GM12878 (cell line): ENCODE measurements at regions not wholly inside any gene's neighbourhood (a gene's known extent, or its start where the extent isn't known, plus 50 kb on each side); places are given as distances from the start of the nearest gene placed in this dataset.

Experiments
- EZH2 ChIP-seq: IDR thresholded peaks from 2 replicates; pipeline ENCODE4 v1.6.1; 2012; ENCODE audit warnings: low read depth, mild to moderate bottlenecking, control low read depth, inconsistent platforms, low read length, borderline replicate concordance; ENCODE audit not compliant: control insufficient read depth
- IRF4 ChIP-seq: IDR thresholded peaks from 2 replicates; pipeline ENCODE4 v1.6.1; 2011; ENCODE audit warnings: low read depth, low read length
- MYC ChIP-seq: IDR thresholded peaks from 2 replicates; pipeline ENCODE4 v1.6.1; 2011; ENCODE audit warnings: mild to moderate bottlenecking, low read length, moderate library complexity, inconsistent platforms; ENCODE audit not compliant: insufficient read depth, insufficient replicate concordance, insufficient read length, severe bottlenecking
- SUZ12 ChIP-seq: fragments of 200-600 bp; sonication (generic); IDR thresholded peaks from one replicate; pipeline ENCODE4 v1.6.1; 2018; ENCODE audit warnings: antibody characterized with exemption, mild to moderate bottlenecking; ENCODE audit not compliant: unreplicated experiment
- ZZZ3 ChIP-seq: IDR thresholded peaks from 2 replicates; pipeline ENCODE4 v1.6.1; 2011; ENCODE audit warnings: low read depth; ENCODE audit not compliant: control insufficient read depth, insufficient read length
- TF ChIP-seq, protein P1 (sequence below): fragments of 450-650 bp; IDR thresholded peaks from 2 replicates; pipeline ENCODE4 v1.6.1; 2017; ENCODE audit warnings: mild to moderate bottlenecking, moderate library complexity
- TF ChIP-seq, protein P2 (sequence below), 3 experiments: IDR thresholded peaks in 2 of 3; conservative IDR thresholded peaks in 1 of 3; 2 replicates each; pipeline ENCODE4 v1.5.1; 2011; ENCODE audit warnings: low read depth in 3 of 3, low read length in 3 of 3, mild to moderate bottlenecking in 3 of 3, control low read depth in 2 of 3, moderate library complexity in 2 of 3, inconsistent platforms in 1 of 3, mixed read lengths in 1 of 3; ENCODE audit not compliant: control insufficient read depth in 2 of 3, insufficient read depth in 1 of 3; ENCODE audit errors: extremely low read depth in 1 of 3

DNA sequence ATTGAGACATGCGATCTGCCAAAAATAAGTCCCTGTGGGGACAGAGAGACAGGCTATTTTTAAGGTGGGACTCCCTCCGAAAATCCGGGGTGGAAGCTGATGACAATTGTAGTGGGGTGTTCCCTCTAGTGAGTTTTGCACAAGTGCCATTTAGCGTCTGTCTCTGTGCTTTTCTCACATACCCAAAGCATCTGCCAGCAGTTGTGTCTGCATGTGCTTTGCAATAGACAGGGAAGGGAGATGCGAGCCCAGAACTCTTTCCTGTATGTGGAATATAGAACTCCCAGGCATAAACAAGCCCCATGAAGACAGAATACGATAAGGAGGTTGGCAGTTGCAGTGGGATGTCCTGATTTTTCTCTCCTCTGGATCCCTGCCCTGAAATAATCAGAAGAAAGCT lies 282.7 kb upstream of the XYLT1 start:
- no peak for TF ChIP-seq IRF4
- TF ChIP-seq EZH2, result no peak
- TF ChIP-seq, protein P1, sequence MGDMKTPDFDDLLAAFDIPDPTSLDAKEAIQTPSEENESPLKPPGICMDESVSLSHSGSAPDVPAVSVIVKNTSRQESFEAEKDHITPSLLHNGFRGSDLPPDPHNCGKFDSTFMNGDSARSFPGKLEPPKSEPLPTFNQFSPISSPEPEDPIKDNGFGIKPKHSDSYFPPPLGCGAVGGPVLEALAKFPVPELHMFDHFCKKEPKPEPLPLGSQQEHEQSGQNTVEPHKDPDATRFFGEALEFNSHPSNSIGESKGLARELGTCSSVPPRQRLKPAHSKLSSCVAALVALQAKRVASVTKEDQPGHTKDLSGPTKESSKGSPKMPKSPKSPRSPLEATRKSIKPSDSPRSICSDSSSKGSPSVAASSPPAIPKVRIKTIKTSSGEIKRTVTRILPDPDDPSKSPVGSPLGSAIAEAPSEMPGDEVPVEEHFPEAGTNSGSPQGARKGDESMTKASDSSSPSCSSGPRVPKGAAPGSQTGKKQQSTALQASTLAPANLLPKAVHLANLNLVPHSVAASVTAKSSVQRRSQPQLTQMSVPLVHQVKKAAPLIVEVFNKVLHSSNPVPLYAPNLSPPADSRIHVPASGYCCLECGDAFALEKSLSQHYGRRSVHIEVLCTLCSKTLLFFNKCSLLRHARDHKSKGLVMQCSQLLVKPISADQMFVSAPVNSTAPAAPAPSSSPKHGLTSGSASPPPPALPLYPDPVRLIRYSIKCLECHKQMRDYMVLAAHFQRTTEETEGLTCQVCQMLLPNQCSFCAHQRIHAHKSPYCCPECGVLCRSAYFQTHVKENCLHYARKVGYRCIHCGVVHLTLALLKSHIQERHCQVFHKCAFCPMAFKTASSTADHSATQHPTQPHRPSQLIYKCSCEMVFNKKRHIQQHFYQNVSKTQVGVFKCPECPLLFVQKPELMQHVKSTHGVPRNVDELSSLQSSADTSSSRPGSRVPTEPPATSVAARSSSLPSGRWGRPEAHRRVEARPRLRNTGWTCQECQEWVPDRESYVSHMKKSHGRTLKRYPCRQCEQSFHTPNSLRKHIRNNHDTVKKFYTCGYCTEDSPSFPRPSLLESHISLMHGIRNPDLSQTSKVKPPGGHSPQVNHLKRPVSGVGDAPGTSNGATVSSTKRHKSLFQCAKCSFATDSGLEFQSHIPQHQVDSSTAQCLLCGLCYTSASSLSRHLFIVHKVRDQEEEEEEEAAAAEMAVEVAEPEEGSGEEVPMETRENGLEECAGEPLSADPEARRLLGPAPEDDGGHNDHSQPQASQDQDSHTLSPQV, result no peak
- no peak for TF ChIP-seq MYC
- TF ChIP-seq, protein P2, sequence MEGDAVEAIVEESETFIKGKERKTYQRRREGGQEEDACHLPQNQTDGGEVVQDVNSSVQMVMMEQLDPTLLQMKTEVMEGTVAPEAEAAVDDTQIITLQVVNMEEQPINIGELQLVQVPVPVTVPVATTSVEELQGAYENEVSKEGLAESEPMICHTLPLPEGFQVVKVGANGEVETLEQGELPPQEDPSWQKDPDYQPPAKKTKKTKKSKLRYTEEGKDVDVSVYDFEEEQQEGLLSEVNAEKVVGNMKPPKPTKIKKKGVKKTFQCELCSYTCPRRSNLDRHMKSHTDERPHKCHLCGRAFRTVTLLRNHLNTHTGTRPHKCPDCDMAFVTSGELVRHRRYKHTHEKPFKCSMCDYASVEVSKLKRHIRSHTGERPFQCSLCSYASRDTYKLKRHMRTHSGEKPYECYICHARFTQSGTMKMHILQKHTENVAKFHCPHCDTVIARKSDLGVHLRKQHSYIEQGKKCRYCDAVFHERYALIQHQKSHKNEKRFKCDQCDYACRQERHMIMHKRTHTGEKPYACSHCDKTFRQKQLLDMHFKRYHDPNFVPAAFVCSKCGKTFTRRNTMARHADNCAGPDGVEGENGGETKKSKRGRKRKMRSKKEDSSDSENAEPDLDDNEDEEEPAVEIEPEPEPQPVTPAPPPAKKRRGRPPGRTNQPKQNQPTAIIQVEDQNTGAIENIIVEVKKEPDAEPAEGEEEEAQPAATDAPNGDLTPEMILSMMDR (IDR thresholded peaks at IDR 0.05 in 2 of 3, conservative IDR thresholded peaks at IDR 0.05 in 1 of 3; ENCODE audit: control insufficient read depth in 2 of 3, extremely low read depth in 1 of 3, insufficient read depth in 1 of 3, low read depth in 3 of 3, low read length in 3 of 3), result no peak
- no peak for TF ChIP-seq SUZ12
- no peak for TF ChIP-seq ZZZ3
